Nephron (organoid): ENCODE measurements at regions not wholly inside any gene's neighbourhood (a gene's known extent, or its start where the extent isn't known, plus 50 kb on each side); places are given as distances from the start of the nearest gene placed in this dataset.

Source experiments
- H3K27ac Mint-ChIP-seq, 3 experiments: 2 replicates each; pipeline ENCODE4 v1.8.0; 2020; ENCODE audit warnings: mixed read lengths in 3 of 3, mild to moderate bottlenecking in 2 of 3, moderate library complexity in 1 of 3
- H3K27me3 Mint-ChIP-seq: 2 replicates; pipeline ENCODE4 v1.8.0; 2021; ENCODE audit warnings: low read depth, mild to moderate bottlenecking, moderate library complexity, mixed read lengths
- H3K36me3 Mint-ChIP-seq: 2 replicates; pipeline ENCODE4 v1.8.0; 2020; ENCODE audit warnings: low read depth, mixed read lengths
- H3K4me1 Mint-ChIP-seq: 2 replicates; pipeline ENCODE4 v1.8.0; 2020; ENCODE audit warnings: mixed read lengths
- H3K4me3 Mint-ChIP-seq, 3 experiments: 2 replicates each; pipeline ENCODE4 v1.8.0; 2020; ENCODE audit warnings: mild to moderate bottlenecking in 3 of 3, mixed read lengths in 3 of 3, moderate library complexity in 2 of 3
- H3K9me3 Mint-ChIP-seq: 2 replicates; pipeline ENCODE4 v1.8.0; 2020; ENCODE audit warnings: mixed read lengths
- CTCF ChIP-seq, 3 experiments: fragments of 200-600 bp; sonication (generic); IDR thresholded peaks; one replicate each; pipeline ENCODE4 v1.5.0; 2021; ENCODE audit warnings: antibody characterized with exemption in 3 of 3; ENCODE audit not compliant: unreplicated experiment in 3 of 3

GRCh38 chr7:63117-63480 lies 129.3 kb upstream of the FAM20C start:
- Mint-ChIP-seq H3K4me1 (peaks cover 34% of the 10 kb centered on the region), H3K27ac (no peak overlapping the region), H3K4me3 (no peak overlapping the region), H3K9me3 (no peaks in the 10 kb centered on the region), H3K36me3 (no peaks in the 10 kb centered on the region), H3K27me3 (peaks cover 32% of the 10 kb centered on the region)
- no peak for TF ChIP-seq CTCF (IDR thresholded peaks at IDR 0.05; ENCODE audit: unreplicated experiment in 3 of 3)

- no peaks in the 10 kb centered on the region for H3K9me3 Mint-ChIP-seq
Measured at GRCh38 chr7:63521-64021, 128.8 kb upstream of the FAM20C start.

DNA sequence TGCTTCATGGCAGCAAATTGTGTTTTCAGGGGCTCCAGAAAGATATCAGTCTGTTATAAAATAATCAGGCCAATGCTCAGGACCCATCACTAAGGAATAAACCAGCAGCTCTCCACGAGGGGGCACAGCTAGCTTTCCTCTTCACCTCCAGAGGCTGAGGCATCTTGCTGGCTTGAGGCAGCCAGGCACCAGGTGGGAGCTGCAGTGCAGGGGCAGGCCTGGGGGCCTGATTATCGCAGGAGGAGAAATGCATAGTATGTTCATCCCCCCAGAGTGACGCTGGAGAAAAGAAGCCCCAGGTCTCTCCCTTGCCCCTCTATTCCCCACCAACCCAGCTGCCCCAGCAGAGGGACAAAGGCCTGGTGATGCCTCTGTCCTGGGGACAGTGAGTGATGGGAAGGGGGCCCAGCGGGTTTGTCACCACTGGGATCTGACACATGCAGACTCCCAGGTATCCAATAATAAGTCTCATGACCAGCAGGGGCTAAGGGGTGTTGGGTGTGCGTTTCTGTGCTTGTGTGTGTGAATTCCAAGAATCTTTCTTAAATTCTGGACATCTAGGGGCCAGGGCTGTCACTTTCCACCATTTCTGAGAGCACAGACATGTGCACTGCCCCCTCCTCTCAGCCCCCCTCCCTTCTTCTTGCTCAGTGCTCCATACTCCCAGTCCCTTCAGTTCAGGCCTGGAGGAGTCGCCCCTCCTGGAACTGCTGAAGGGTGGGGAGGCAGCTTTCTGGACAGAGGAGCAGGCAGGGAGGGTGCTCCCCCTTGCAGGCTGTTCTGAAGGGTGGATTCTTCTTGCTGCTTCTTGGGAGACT lies 128.1 kb upstream of the FAM20C start:
- Mint-ChIP-seq H3K27ac (peak overlapping the region; percentile 40 to 87 (median 73)), H3K4me1 (peaks cover 39% of the 10 kb centered on the region), H3K27me3 (peaks cover 28% of the 10 kb centered on the region), H3K4me3 (no peak overlapping the region), H3K36me3 (no peaks in the 10 kb centered on the region), H3K9me3 (no peaks in the 10 kb centered on the region)
- TF ChIP-seq CTCF (IDR thresholded peaks at IDR 0.05; ENCODE audit: unreplicated experiment in 3 of 3) = peak; percentile 61 to 68 (median 63)

More at GRCh38 chr7:63521-64021, 128.8 kb upstream of the FAM20C start:
- peak overlapping the region; percentile 40 to 87 (median 73) for H3K27ac Mint-ChIP-seq
- no peak overlapping the region for H3K4me3 Mint-ChIP-seq
- no peak for TF ChIP-seq CTCF (IDR thresholded peaks at IDR 0.05; ENCODE audit: unreplicated experiment in 3 of 3)
- no peaks in the 10 kb centered on the region for H3K36me3 Mint-ChIP-seq
- peaks cover 32% of the 10 kb centered on the region for H3K27me3 Mint-ChIP-seq
- peaks cover 38% of the 10 kb centered on the region for H3K4me1 Mint-ChIP-seq

GRCh38 chr7:64916-65341 lies 127.4 kb upstream of the FAM20C start:
- Mint-ChIP-seq H3K4me1 (peaks cover 39% of the 10 kb centered on the region), H3K36me3 (no peaks in the 10 kb centered on the region), H3K27ac (peak overlapping the region in 1 of 3 experiments; percentile 87), H3K4me3 (no peak overlapping the region), H3K9me3 (no peaks in the 10 kb centered on the region), H3K27me3 (peaks cover 24% of the 10 kb centered on the region)
- TF ChIP-seq CTCF (IDR thresholded peaks at IDR 0.05; ENCODE audit: unreplicated experiment in 3 of 3) = no peak

DNA sequence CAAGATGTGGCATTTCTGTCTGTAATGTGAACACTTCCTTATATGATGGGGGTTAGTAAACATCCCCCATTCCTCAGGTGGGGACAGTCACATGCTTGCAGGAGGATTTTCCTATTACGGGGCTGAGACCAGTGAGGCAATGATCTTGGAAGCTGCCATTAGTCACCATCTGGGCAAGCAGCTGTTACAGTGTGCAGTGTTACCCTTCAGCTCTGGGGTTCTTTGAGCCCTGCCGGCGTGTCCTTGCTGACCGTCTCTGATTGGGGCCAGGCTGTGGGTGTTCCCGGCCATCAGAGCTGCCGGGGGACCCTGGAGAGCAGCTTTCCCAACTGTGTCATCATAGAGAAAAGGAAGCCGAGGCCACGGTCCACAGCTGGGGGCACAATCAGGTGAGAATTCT lies 126.8 kb upstream of the FAM20C start:
- H3K9me3 Mint-ChIP-seq = no peaks in the 10 kb centered on the region

More for the DNA sequence above, 126.8 kb upstream of the FAM20C start:
- H3K27ac Mint-ChIP-seq = no peak overlapping the region
- H3K4me3 Mint-ChIP-seq = no peak overlapping the region
- no peak for TF ChIP-seq CTCF (IDR thresholded peaks at IDR 0.05; ENCODE audit: unreplicated experiment in 3 of 3)
- H3K36me3 Mint-ChIP-seq = no peaks in the 10 kb centered on the region
- H3K27me3 Mint-ChIP-seq = peaks cover 24% of the 10 kb centered on the region
- H3K4me1 Mint-ChIP-seq = peaks cover 39% of the 10 kb centered on the region
